CD4-positive, alpha-beta T cell treated with Interleukin-21 for 1 hour (primary cell): ENCODE measurements at regions not wholly inside any gene's neighbourhood (a gene's known extent, or its start where the extent isn't known, plus 50 kb on each side); places are given as distances from the start of the nearest gene placed in this dataset.

Experiments
- DNase-seq: peaks from one replicate; pipeline ENCODE4 v3.0.0-alpha.2; 2020

GRCh38 chr3:72143966-72144717 is 359.2 kb upstream of the PROK2 start:
- DNase-seq = no peak

GRCh38 chr3:72143322-72143721 is 358.4 kb upstream of the PROK2 start:
- DNase-seq = no peak

GRCh38 chr3:72142028-72142427 is 357.1 kb upstream of the PROK2 start:
- no peak for DNase-seq

- DNase-seq = no peak
Measured at GRCh38 chr3:72141264-72141663, 356.3 kb upstream of the PROK2 start.

- DNase-seq = no peak
Measured at GRCh38 chr3:72139316-72139715, 354.4 kb upstream of the PROK2 start.

- no peak for DNase-seq
Measured at GRCh38 chr3:72137865-72138861, 353.2 kb upstream of the PROK2 start.

- DNase-seq = no peak
Measured at GRCh38 chr3:72135636-72136035, 350.7 kb upstream of the PROK2 start.

- DNase-seq = no peak
Measured at GRCh38 chr3:72134989-72135451, 350.1 kb upstream of the PROK2 start.

- no peak for DNase-seq
Measured at GRCh38 chr3:72133329-72134011, 348.5 kb upstream of the PROK2 start.

- DNase-seq = no peak
Measured at GRCh38 chr3:72131899-72132298, 347.0 kb upstream of the PROK2 start.

GRCh38 chr3:72130565-72130964 is 345.6 kb upstream of the PROK2 start:
- no peak for DNase-seq

GRCh38 chr3:72129501-72130094 is 344.6 kb upstream of the PROK2 start:
- DNase-seq = no peak

GRCh38 chr3:72128921-72129320 is 344.0 kb upstream of the PROK2 start:
- DNase-seq = no peak

- no peak for DNase-seq
Measured at GRCh38 chr3:72127844-72128243, 342.9 kb upstream of the PROK2 start.

- DNase-seq = no peak
Measured at GRCh38 chr3:72127224-72127612, 342.3 kb upstream of the PROK2 start.

GRCh38 chr3:72126441-72127223 is 341.7 kb upstream of the PROK2 start:
- DNase-seq = no peak

- no peak for DNase-seq
Measured at GRCh38 chr3:72123908-72124441, 339.0 kb upstream of the PROK2 start.

GRCh38 chr3:72120806-72121778 is 336.1 kb upstream of the PROK2 start:
- no peak for DNase-seq

GRCh38 chr3:72120039-72120438 is 335.1 kb upstream of the PROK2 start:
- no peak for DNase-seq

GRCh38 chr3:72118628-72119027 is 333.7 kb upstream of the PROK2 start:
- no peak for DNase-seq
